GM19035 (cell line): ENCODE measurements at regions not wholly inside any gene's neighbourhood (a gene's known extent, or its start where the extent isn't known, plus 50 kb on each side); places are given as distances from the start of the nearest gene placed in this dataset.
"Not testable (repeated sequence)": the region's sequence is repeated elsewhere in the genome, so short reads cannot be mapped to it uniquely, and the experiment has no call there.

ENCODE experiments used
- ATAC-seq: cut with Tn5 transposase; IDR thresholded peaks from one replicate; pipeline ENCODE4 v1.9.1; 2021; ENCODE audit not compliant: unreplicated experiment

DNA sequence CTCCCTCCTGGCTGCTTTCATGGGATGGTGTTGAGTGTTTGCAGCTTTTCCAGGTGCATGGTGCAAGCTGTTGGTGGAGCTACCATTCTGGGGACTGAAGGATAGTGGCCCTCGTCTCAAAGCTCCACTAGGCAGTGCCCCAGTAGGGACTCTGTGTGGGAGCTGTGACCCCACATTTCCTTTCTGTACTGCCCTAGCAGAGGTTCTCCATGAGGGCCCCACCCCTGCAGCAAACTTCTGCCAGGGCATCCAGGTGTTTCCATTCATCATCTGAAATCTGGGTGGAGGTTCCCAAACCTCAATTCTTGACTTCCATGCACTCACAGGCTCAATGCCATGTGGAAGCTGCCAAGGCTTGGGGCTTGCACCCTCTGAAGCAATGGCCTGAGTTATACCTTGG lies 72.7 kb upstream of the S1PR3 start:
- not testable (repeated sequence) for ATAC-seq

DNA sequence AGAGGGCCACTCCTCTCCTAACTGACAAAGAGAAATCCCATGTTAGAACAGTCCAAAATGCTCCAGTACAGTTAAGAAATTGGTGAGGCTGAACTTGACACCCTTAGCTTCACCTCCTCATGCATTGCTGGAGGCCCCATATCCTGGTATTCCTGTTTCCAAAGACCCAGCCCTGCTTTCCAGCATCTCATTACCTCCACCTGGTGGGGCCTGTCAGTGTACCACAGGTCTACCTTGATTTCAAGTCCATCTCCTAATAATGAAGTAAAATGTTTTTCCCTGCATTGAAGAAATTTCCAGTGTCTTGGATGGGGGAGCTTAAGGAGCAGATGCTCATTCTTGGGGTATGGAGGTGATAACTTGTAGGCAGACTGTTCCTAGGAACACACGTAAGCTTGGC lies 70.6 kb upstream of the S1PR3 start:
- no peak for ATAC-seq

DNA sequence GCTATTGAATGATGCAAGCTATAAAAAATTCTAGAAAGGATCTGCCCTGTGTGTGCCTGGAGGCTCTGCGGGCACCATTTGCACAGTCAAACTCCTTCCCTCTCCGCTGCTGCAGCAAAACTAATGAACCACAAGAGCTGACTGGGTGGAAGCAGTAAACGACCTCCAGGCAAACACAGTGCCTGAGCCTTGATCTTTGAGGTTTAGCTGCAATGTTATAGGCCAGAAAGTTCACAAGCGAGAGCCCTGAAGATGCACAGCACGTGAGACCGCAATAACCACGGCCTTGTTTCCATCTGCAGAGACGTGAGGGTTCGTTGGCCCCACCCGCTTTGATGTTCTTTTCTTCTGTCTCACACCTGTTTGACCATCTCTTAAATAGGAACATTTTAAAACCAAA lies 69.2 kb upstream of the S1PR3 start:
- no peak for ATAC-seq

DNA sequence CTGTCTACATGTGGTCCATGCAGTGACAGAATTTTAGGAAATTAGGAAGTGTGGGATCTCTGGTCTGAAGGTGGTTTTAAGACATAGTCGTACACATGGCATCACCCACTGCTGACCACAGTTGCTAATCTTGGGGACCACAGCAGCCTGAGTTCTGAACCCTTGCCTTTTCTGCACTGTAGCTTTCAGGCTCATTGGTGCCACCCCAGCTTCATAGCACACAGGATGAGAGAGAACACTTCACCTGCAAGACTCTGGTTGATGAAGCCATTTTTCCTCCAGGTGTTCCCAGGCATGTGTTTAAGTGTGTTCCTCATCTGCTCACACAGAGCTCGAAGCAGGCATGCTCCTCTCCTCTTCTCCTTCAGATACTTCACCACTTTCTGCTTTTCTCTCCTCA lies 68.2 kb upstream of the S1PR3 start:
- ATAC-seq, result no peak

DNA sequence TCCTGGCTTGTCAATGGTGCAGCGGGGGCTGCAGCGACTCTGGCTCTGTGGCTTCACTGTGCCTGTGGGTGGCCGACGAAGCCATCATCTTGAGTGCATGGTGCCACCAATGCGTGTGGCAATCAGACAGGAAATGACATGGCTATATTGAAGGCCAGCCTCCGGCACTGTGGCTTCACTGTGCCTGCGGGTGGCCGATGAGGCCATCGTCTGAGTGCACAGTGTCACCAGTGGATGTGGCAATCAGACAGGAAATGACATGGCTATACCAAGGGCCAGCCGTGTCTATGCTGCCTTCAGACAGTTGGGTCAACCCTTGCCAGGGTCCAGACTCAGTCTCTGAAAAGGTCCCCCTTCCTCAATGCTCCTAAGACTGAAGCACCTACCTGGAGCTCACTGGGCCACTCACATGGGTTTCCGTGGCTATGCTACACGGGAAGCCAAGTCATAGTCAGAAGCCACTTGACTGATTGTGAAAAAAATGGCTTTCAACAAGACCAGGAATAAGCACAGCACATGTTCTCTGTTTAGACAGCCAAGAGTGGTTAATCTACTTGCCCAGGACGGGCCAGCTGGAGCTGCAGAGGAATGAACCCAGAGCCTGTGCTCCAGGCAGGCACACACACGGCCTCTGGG lies 67.5 kb upstream of the S1PR3 start:
- ATAC-seq, result no peak

DNA sequence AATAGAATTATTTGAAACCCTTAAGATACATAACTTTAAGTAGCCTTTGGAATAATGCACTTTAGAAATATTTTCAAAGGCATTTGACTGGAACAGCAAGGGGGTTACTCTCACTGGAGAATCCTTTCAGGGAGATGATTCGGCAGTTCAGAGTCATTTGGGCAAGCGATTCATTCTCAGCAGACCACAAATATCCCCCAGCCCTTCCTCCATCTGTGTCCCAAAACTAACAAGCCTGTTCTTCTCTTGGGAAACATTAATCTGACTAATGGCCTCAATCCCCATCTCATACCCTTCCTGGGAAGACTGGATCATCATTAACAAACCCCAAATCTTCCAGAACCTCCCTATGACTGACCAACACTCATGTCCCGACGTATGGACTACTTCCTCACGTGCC lies 65.8 kb upstream of the S1PR3 start:
- no peak for ATAC-seq

DNA sequence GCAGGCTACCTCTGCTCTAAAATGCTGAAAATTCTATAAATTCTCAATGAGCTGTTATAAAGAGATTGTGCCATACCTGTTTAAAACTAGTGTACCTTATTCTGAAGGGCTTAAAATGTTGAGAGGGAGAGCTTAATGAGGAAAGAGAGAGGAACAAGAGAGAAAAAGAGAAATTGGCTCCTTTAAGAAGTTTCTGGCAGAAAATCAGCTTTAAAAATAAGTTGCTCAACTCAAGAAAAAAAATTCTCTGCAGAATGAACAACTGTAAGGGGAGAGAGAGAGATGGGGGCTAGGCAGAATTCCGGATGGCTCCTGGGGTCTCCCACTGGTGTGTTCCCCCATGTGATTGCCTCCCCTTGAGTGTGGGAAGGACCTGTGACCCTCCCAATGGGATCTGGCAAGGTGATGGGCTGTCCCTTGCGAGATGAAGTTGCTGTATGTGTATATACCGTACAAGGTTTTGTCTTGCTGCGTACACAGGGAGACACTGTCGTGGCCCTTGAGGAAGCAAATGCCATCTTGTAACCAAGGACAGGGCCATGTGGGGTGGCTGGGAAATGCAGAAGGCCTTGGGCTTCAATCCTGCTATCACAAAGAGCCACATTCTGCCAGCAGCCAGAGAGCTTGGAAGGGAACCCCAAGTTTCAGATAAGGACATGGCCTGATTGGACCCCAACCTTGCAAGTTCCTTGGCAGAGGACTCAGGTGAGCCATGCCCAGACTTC lies 64.3 kb upstream of the S1PR3 start:
- no peak for ATAC-seq

DNA sequence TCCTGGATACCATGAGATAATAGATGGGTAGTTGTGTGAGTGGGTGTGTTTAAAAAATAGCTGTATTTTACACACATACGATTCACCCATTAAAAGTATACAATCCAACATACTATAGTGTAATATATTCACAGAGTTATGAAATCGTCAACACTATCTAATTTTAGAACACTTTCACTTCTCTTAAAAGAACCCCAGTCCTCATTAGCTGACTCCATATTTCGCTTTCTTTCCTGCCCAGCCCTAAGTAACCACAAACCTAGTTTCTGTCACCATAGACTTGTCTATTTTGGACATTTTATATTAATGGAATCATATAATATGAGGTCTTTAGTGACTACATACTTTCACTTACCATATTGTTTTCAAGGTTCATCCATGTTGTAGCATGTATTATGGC lies 63.8 kb upstream of the S1PR3 start:
- ATAC-seq, result no peak

DNA sequence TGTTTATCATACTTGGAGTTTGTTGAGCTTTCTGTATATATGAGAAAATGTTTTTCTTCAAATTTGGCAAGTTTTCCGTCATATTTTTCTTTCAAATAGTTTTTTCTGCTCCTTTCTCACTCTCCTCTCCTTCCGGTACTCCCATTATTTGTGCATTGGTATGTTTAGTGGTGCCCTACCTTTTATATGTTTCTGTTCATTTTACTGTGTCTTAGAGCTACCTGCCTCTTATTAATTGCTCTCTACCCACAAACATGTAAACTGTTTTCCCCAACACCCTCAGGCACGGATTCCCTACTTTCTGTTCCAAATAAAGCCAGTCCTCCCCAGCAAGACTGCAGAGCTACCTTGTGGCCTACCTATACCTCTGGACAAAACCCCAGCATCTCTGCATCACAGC lies 60.6 kb upstream of the S1PR3 start:
- no peak for ATAC-seq

DNA sequence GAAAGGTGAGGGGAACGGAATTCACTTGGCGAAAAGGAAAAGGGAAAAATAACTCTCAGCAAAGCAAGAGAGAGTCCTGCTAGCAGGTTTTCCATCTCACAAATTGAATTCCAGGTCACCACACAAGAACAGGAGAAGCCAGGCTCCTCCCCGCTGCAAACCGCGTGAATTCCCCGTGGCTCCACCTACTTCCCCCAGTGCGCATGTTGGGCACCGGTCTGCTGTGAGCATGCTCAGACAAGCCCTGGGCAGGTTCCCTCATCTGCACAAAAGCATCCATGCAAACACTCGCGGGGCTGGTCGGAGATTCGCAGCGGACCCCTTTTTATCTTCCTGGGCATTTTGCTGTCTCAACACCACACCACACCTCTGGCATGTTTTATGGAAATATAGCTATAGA lies 58.5 kb upstream of the S1PR3 start:
- no peak for ATAC-seq

DNA sequence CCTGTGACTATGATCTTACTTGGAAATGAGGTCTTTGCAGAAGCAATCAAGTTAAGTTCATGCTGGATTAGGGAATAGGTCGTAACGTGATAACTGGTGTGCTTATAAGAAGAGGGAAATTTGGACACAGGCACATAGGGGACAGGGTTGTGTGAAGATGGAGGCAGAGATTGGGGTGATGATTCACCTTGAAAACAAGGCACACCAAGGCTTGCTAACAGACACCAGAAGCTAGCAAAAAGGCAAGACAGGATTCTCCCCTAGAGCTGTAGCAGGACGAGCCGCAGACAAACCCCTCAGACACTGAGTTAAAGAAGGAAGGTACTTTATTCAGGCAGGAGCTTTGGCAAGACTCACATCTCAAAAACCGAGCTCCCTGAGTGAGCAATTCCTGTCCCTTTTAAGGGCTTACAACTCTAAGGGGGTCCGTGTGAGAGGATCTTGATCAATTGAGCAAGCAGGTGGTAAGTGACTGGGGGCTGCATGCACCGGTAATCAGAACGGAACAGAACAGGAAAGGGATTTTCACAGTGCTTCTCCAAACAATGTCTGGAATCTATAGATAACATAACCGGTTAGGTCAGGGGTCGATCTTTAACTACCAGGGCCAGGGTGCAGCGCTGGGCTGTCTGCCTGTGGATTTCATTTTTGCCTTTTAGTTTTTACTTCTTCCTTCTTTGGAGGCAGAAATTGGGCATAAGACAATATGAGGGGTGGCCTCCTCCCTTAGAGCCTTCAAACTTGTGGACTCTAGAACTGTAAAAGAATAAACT lies 57.5 kb upstream of the S1PR3 start:
- ATAC-seq, result no peak

DNA sequence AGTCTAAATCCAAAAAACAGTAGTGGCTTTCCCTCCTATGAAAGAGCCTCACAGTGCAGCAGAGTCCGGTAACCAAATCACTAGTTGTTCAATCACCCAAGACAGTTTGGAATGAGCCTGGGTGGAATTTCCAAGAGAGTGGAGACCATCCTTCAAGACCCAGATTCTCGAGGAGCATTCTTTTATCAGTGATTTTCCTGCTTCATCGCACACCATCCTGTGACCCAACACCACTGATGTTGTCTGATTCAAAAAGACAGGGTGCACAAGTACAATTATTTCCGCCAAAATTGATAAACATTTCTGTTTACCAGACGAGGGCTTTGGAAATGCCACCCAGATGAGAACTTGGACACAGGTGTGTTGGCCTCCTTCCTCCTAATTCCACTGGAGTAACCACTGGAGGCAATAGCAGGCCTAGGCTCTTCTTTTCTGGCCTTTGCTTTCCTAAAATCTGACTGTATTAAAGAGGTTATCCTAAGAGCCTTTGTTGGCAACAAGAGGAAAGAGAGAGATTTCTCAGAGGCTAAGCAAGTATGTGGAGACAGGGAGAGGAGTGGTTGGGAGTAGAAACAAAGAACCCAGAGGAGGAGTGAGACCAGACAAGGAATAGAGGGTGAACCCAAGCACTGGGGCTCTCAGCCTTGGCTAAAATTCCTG lies 56.3 kb upstream of the S1PR3 start:
- no peak for ATAC-seq

DNA sequence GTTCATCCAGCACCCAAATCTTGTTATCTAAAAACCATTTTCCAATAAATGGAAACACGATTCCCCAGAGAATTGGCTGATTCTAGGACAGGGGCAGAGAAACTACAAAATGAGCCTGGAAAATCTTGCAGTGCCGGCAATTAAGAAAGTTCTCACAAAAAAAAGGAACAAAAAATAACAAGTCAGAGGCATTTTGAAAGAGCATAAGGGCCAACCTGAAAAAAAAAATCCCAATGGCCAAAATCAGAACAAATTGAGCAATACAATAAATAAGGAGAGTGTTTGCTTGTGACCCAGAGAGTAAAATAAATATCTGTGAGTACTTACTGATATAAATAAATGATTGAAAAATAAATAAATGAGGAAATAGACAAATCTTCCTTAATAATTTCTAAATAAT lies 55.1 kb upstream of the S1PR3 start:
- no peak for ATAC-seq

DNA sequence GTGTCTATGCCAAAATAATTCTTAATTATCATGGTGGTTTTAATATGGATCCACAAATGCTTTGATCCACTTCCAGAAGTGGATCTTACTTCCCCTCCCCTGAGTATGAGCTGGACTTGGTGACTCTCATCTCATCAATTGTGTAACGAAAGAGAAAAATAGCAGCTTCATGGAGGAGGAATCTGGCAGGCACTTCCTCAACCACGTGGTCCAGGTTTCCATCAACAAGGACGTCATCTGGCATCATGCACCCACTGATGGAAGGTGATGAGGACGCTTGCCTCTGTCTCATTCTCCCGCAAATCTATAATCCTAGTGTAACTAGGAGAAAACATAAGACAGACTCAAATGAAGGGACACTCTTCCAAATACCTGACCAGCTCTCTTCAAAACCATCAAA lies 54.6 kb upstream of the S1PR3 start:
- no peak for ATAC-seq

DNA sequence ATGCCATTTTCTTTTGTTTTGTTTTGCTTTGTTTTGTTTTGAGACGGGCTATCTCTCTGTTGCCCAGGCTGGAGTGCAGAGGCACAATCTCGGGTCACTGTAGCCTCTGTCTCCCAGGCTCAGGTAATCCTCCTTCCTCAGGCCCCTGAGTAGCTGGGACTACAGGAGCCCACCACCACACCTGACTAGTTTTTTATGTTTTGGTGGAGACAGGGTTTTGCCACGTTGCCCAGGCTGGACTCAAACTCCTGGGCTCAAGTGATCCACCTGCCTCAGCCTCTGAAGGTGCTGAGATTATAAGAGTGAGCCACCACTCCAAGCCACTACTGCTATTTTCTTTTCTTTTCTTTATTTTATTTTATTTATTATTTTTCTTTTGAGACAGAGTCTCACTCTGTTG lies 54.0 kb upstream of the S1PR3 start:
- no peak for ATAC-seq

DNA sequence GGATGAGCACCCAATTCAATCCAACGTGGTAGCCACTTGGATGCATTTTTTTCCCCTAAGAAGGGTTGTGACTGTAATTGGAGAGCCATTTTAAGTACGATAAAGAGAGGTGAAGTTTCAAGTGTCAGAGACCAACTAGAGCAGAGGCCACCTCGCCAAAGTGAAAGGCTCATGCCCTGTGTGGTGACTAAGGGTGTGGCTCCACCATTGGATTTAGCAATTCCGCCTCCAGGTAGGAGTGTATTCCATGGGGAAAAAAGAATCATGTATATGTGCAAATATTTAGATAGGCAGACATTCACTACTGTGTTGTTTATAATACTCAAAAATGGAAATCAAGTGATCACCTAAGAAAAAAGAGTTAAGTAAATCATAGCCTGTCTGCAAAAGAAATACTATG lies 53.1 kb upstream of the S1PR3 start:
- ATAC-seq, result no peak
